ENCODE measurements at regions not wholly inside any gene's neighbourhood (a gene's known extent, or its start where the extent isn't known, plus 50 kb on each side); places are given as distances from the start of the nearest gene placed in this dataset.

GRCh38 chr12:118922405-118922804 lies 58.9 kb upstream of the SRRM4 start:
- Histone ChIP-seq H3K4me3 (ENCODE audit: low read length) (no peak overlapping the region), H3K4me1 (ENCODE audit: insufficient read depth, low read length) (no peaks in the 10 kb centered on the region), H3K27ac (ENCODE audit: low read depth, low read length) (no peak overlapping the region), H3K36me3 (ENCODE audit: insufficient read depth, low read length) (no peaks in the 10 kb centered on the region), H3K9ac (ENCODE audit: low read depth, low read length) (no peak overlapping the region), H3K9me3 (ENCODE audit: insufficient read depth, low read depth, low read length) (no peaks in the 10 kb centered on the region), H3K27me3 (ENCODE audit: insufficient read depth, low read length) (peaks cover 6% of the 10 kb centered on the region; the same call in 1 of the 2 replicates)
- WGBS, result 49% methylated on average over 2 of the region's 2 CpGs

DNA sequence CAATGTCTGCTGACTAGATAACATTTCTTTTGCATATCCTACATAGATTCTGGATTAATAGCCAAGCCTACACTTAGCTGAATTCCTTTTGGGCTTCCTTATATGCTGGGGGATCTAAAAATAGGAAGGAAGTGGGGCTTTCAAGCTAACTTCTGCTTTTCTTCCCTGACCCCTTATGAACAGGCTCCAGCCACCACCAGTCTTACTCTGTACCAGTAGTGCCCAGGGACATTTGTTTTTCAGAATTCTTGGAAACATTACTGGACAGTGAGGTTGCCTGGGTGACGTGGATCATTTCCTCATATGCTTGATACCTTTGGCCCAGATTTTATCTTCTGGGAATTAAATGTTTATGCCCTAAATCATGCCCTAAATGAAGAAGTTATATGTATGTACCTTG lies 55.9 kb upstream of the SRRM4 start:
- peaks cover 10% of the 10 kb centered on the region; the same call in 1 of the 2 replicates for H3K27me3 ChIP-seq (ENCODE audit: insufficient read depth, low read length)
- no peak overlapping the region for H3K4me3 ChIP-seq (ENCODE audit: low read length)
- no peaks in the 10 kb centered on the region for H3K4me1 ChIP-seq (ENCODE audit: insufficient read depth, low read length)
- no peak overlapping the region for H3K27ac ChIP-seq (ENCODE audit: low read depth, low read length)
- 83% methylated on average over 1 of the region's 1 CpG for WGBS
- H3K9me3 ChIP-seq (ENCODE audit: insufficient read depth, low read depth, low read length), result no peaks in the 10 kb centered on the region
- H3K36me3 ChIP-seq (ENCODE audit: insufficient read depth, low read length), result no peaks in the 10 kb centered on the region
- H3K9ac ChIP-seq (ENCODE audit: low read depth, low read length), result no peak overlapping the region

DNA sequence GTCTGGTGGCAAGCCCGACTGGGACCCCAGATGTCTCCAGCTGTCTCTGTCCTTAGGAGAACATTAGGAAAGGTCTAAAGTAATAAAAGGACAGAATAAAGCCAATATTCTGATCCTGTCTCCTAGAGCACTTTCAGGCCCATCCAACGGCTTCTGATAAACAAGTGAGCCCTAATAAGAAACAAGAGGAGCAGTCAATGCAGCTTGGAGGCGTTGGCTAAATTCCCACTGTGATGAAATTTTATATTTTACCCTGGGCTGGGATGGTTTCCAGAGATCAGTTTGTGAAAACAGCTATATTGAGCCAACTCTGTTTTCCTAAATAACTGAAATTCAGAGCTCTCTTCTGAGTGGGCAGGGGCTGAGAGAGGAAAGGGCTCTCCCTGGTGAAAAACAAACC lies 55.5 kb upstream of the SRRM4 start:
- H3K4me1 ChIP-seq (ENCODE audit: insufficient read depth, low read length), result no peaks in the 10 kb centered on the region
- H3K4me3 ChIP-seq (ENCODE audit: low read length), result no peak overlapping the region
- H3K36me3 ChIP-seq (ENCODE audit: insufficient read depth, low read length), result no peaks in the 10 kb centered on the region
- peaks cover 10% of the 10 kb centered on the region; the same call in 1 of the 2 replicates for H3K27me3 ChIP-seq (ENCODE audit: insufficient read depth, low read length)
- H3K9ac ChIP-seq (ENCODE audit: low read depth, low read length), result no peak overlapping the region
- H3K27ac ChIP-seq (ENCODE audit: low read depth, low read length), result no peak overlapping the region
- WGBS, result 88% methylated on average over 3 of the region's 3 CpGs
- H3K9me3 ChIP-seq (ENCODE audit: insufficient read depth, low read depth, low read length), result no peaks in the 10 kb centered on the region
